ENCODE measurements at regions not wholly inside any gene's neighbourhood (a gene's known extent, or its start where the extent isn't known, plus 50 kb on each side); places are given as distances from the start of the nearest gene placed in this dataset.

GRCh38 chr20:52675375-52675774 is 296.8 kb upstream of the TSHZ2 start:
- no peaks in the 10 kb centered on the region for H3K9me3 ChIP-seq (ENCODE audit: control insufficient read depth, insufficient read depth, low read depth, low read length)
- DNase-seq (ENCODE audit: low read depth in 2 of 2), result no peak
- H3K4me2 ChIP-seq (ENCODE audit: extremely low read depth, insufficient read depth, low read length), result no peak overlapping the region
- no peaks in the 10 kb centered on the region for H3K79me2 ChIP-seq (ENCODE audit: control insufficient read depth, insufficient read depth, low read length)
- no peaks in the 10 kb centered on the region for H3K4me1 ChIP-seq (ENCODE audit: control insufficient read depth, extremely low read depth, insufficient read depth, low read length)
- no peaks in the 10 kb centered on the region for H4K20me1 ChIP-seq (ENCODE audit: control insufficient read depth, extremely low read depth, insufficient read depth, low read length)
- no peaks in the 10 kb centered on the region for H3K27me3 ChIP-seq (ENCODE audit: control insufficient read depth, insufficient read depth, low read length)
- no peak overlapping the region for H2AFZ ChIP-seq (ENCODE audit: low read length)
- TF ChIP-seq EZH2 (IDR thresholded peaks at IDR 0.05; ENCODE audit: low read length, missing control alignments) (no peak), CTCF (conservative IDR thresholded peaks at IDR 0.05 in 1 of 2, IDR thresholded peaks at IDR 0.05 in 1 of 2; ENCODE audit: low read depth in 1 of 2, low read length in 2 of 2) (no peak)
- no peaks in the 10 kb centered on the region for H3K36me3 ChIP-seq (ENCODE audit: control insufficient read depth, insufficient read depth, low read length)
- H3K27ac ChIP-seq (ENCODE audit: insufficient read depth, low read length), result no peak overlapping the region
- no peak overlapping the region for H3K4me3 ChIP-seq (replicated peaks in 1 of 4; ENCODE audit: control extremely low read depth in 1 of 4, insufficient read depth in 1 of 4, low read depth in 3 of 4, low read length in 4 of 4)
- H3K9ac ChIP-seq (ENCODE audit: insufficient read depth, low read length), result no peak overlapping the region

GRCh38 chr20:52668626-52669025 is 303.5 kb upstream of the TSHZ2 start:
- Histone ChIP-seq H3K9ac (ENCODE audit: insufficient read depth, low read length) (no peak overlapping the region), H3K36me3 (ENCODE audit: control insufficient read depth, insufficient read depth, low read length) (no peaks in the 10 kb centered on the region), H3K79me2 (ENCODE audit: control insufficient read depth, insufficient read depth, low read length) (no peaks in the 10 kb centered on the region), H3K4me1 (ENCODE audit: control insufficient read depth, extremely low read depth, insufficient read depth, low read length) (no peaks in the 10 kb centered on the region), H4K20me1 (ENCODE audit: control insufficient read depth, extremely low read depth, insufficient read depth, low read length) (no peaks in the 10 kb centered on the region), H2AFZ (ENCODE audit: low read length) (no peak overlapping the region), H3K4me3 (replicated peaks in 1 of 4; ENCODE audit: control extremely low read depth in 1 of 4, insufficient read depth in 1 of 4, low read depth in 3 of 4, low read length in 4 of 4) (no peak overlapping the region), H3K4me2 (ENCODE audit: extremely low read depth, insufficient read depth, low read length) (no peak overlapping the region), H3K27me3 (ENCODE audit: control insufficient read depth, insufficient read depth, low read length) (no peaks in the 10 kb centered on the region), H3K9me3 (ENCODE audit: control insufficient read depth, insufficient read depth, low read depth, low read length) (no peaks in the 10 kb centered on the region), H3K27ac (ENCODE audit: insufficient read depth, low read length) (no peak overlapping the region)
- no peak for DNase-seq (ENCODE audit: low read depth in 2 of 2)
- no peak for TF ChIP-seq EZH2 (IDR thresholded peaks at IDR 0.05; ENCODE audit: low read length, missing control alignments)
- TF ChIP-seq CTCF (conservative IDR thresholded peaks at IDR 0.05 in 1 of 2, IDR thresholded peaks at IDR 0.05 in 1 of 2; ENCODE audit: low read depth in 1 of 2, low read length in 2 of 2), result no peak

- Histone ChIP-seq H3K79me2 (ENCODE audit: control insufficient read depth, insufficient read depth, low read length) (no peaks in the 10 kb centered on the region), H3K9ac (ENCODE audit: insufficient read depth, low read length) (no peak overlapping the region), H3K36me3 (ENCODE audit: control insufficient read depth, insufficient read depth, low read length) (no peaks in the 10 kb centered on the region), H3K27me3 (ENCODE audit: control insufficient read depth, insufficient read depth, low read length) (no peaks in the 10 kb centered on the region), H3K9me3 (ENCODE audit: control insufficient read depth, insufficient read depth, low read depth, low read length) (no peaks in the 10 kb centered on the region), H4K20me1 (ENCODE audit: control insufficient read depth, extremely low read depth, insufficient read depth, low read length) (no peaks in the 10 kb centered on the region), H3K4me3 (replicated peaks in 1 of 4; ENCODE audit: control extremely low read depth in 1 of 4, insufficient read depth in 1 of 4, low read depth in 3 of 4, low read length in 4 of 4) (no peak overlapping the region), H3K4me1 (ENCODE audit: control insufficient read depth, extremely low read depth, insufficient read depth, low read length) (no peaks in the 10 kb centered on the region), H3K27ac (ENCODE audit: insufficient read depth, low read length) (no peak overlapping the region), H3K4me2 (ENCODE audit: extremely low read depth, insufficient read depth, low read length) (no peak overlapping the region), H2AFZ (ENCODE audit: low read length) (no peak overlapping the region)
- DNase-seq (ENCODE audit: low read depth in 2 of 2), result no peak
- TF ChIP-seq CTCF (conservative IDR thresholded peaks at IDR 0.05 in 1 of 2, IDR thresholded peaks at IDR 0.05 in 1 of 2; ENCODE audit: low read depth in 1 of 2, low read length in 2 of 2), result no peak
- TF ChIP-seq EZH2 (IDR thresholded peaks at IDR 0.05; ENCODE audit: low read length, missing control alignments), result no peak
Observed at GRCh38 chr20:52667358-52667757, 304.8 kb upstream of the TSHZ2 start.
